HG02870 (cell line): ENCODE measurements at regions not wholly inside any gene's neighbourhood (a gene's known extent, or its start where the extent isn't known, plus 50 kb on each side); places are given as distances from the start of the nearest gene placed in this dataset.

ENCODE experiments used
- ATAC-seq: cut with Tn5 transposase; IDR thresholded peaks from one replicate; pipeline ENCODE4 v1.9.1; 2021; ENCODE audit warnings: mild to moderate bottlenecking, moderate library complexity; ENCODE audit not compliant: unreplicated experiment

GRCh38 chr6:167437888-167438484 is 113.1 kb downstream of the TTLL2 start:
- no peak for ATAC-seq

- no peak for ATAC-seq
Observed at GRCh38 chr6:167441715-167442206, 116.9 kb downstream of the TTLL2 start.

- ATAC-seq, result no peak
Observed at GRCh38 chr6:167442245-167442644, 117.4 kb downstream of the TTLL2 start.

GRCh38 chr6:167442796-167443680 is 118.2 kb downstream of the TTLL2 start:
- no peak for ATAC-seq

- ATAC-seq, result no peak
Observed at GRCh38 chr6:167444602-167445346, 119.9 kb downstream of the TTLL2 start.

- no peak for ATAC-seq
Observed at GRCh38 chr6:167445568-167445967, 120.7 kb downstream of the TTLL2 start.

GRCh38 chr6:167446046-167446445 is 121.2 kb downstream of the TTLL2 start:
- ATAC-seq, result no peak

- ATAC-seq, result no peak
Observed at GRCh38 chr6:167446971-167447370, 122.1 kb downstream of the TTLL2 start.

- ATAC-seq, result no peak
Observed at GRCh38 chr6:167448378-167448777, 123.5 kb downstream of the TTLL2 start.

- ATAC-seq, result no peak
Observed at GRCh38 chr6:167449094-167449861, 124.4 kb downstream of the TTLL2 start.

GRCh38 chr6:167450626-167451025 is 125.7 kb downstream of the TTLL2 start:
- no peak for ATAC-seq

- ATAC-seq, result no peak
Observed at GRCh38 chr6:167452338-167453081, 127.6 kb downstream of the TTLL2 start.

- no peak for ATAC-seq
Observed at GRCh38 chr6:167453082-167453446, 128.2 kb downstream of the TTLL2 start.

GRCh38 chr6:167454003-167454402 is 129.1 kb downstream of the TTLL2 start:
- ATAC-seq, result no peak

- ATAC-seq, result no peak
Observed at GRCh38 chr6:167455371-167455770, 130.5 kb downstream of the TTLL2 start.

GRCh38 chr6:167462514-167463312 is 137.8 kb downstream of the TTLL2 start:
- ATAC-seq, result no peak

GRCh38 chr6:167464177-167464576 is 139.3 kb downstream of the TTLL2 start:
- no peak for ATAC-seq

GRCh38 chr6:167465482-167465881 is 140.6 kb downstream of the TTLL2 start:
- ATAC-seq, result no peak

GRCh38 chr6:167467282-167467681 is 142.4 kb downstream of the TTLL2 start:
- ATAC-seq, result no peak
